ENCODE measurements at regions not wholly inside any gene's neighbourhood (a gene's known extent, or its start where the extent isn't known, plus 50 kb on each side); places are given as distances from the start of the nearest gene placed in this dataset.

DNA sequence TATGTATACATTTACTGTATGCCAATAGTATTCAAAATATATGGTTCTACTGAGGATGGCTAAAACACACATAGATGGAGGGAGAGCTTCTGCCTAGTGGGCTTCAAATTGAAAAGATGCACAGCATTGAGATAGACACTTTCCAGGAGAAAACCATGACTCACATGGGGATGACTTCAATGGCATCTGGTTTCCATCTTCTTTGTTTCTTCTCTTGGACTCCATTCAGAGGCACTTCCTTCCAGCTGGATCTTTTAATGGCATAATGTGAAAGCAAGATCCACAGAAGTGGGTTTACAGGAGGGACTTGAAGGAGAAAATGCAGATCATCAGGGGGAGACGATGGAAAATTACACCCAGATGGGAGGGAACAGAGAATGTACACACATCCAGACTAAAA lies 84.9 kb downstream of the ZNF365 start:
- no peak overlapping the region for H3K4me3 ChIP-seq (ENCODE audit: low read depth in 1 of 2, low read length in 1 of 2)
- H3K4me1 ChIP-seq (ENCODE audit: control insufficient read depth in 1 of 2, insufficient read depth in 1 of 2, low read depth in 1 of 2, low read length in 1 of 2): peaks cover 0 to 3% of the 10 kb centered on the region in 2 experiments
- no peak overlapping the region for H3K27ac ChIP-seq
- no peak for TF ChIP-seq CTCF (IDR thresholded peaks at IDR 0.05)
- no peaks in the 10 kb centered on the region for H3K9me3 ChIP-seq
- H3K36me3 ChIP-seq: no peaks in the 10 kb centered on the region
- H3K27me3 ChIP-seq: no peaks in the 10 kb centered on the region

DNA sequence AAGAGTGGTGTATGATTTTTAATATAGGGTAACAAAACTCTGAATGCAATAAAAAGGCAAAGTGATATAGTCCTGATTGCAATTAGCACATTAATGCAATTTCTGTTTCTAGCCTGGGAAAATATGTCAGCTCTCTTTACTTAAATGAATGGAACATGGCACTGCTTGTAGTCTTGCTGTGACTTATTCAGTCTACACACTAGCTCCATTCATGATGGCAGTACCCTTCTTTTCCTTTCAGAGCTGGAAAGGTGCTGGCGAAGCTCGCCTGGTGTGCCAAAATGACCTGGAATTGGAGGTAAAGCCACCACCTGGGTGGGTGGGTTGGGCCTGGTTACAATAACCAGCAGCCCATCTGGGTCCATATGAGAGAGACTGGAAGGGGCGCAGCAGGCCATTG lies 85.3 kb downstream of the ZNF365 start:
- Histone ChIP-seq H3K9me3 (no peaks in the 10 kb centered on the region), H3K4me3 (ENCODE audit: low read depth in 1 of 2, low read length in 1 of 2) (no peak overlapping the region), H3K36me3 (no peaks in the 10 kb centered on the region), H3K27me3 (no peaks in the 10 kb centered on the region), H3K27ac (no peak overlapping the region), H3K4me1 (ENCODE audit: control insufficient read depth in 1 of 2, insufficient read depth in 1 of 2, low read depth in 1 of 2, low read length in 1 of 2) (peaks cover 0 to 3% of the 10 kb centered on the region in 2 experiments)
- no peak for TF ChIP-seq CTCF (IDR thresholded peaks at IDR 0.05)

- peaks cover 6% of the 10 kb centered on the region for H3K9me3 ChIP-seq
- no peaks in the 10 kb centered on the region for H3K36me3 ChIP-seq
- no peak overlapping the region for H3K4me3 ChIP-seq (ENCODE audit: low read depth in 1 of 2, low read length in 1 of 2)
- no peaks in the 10 kb centered on the region for H3K27me3 ChIP-seq
- H3K4me1 ChIP-seq (ENCODE audit: control insufficient read depth in 1 of 2, insufficient read depth in 1 of 2, low read depth in 1 of 2, low read length in 1 of 2): no peaks in the 10 kb centered on the region
- no peak overlapping the region for H3K27ac ChIP-seq
- no peak for TF ChIP-seq CTCF (IDR thresholded peaks at IDR 0.05)
Measured at GRCh38 chr10:62460393-62460792, 86.2 kb downstream of the ZNF365 start.

GRCh38 chr10:62461120-62461519 lies 87.0 kb downstream of the ZNF365 start:
- Histone ChIP-seq H3K27me3 (no peaks in the 10 kb centered on the region), H3K4me1 (ENCODE audit: control insufficient read depth in 1 of 2, insufficient read depth in 1 of 2, low read depth in 1 of 2, low read length in 1 of 2) (no peaks in the 10 kb centered on the region), H3K9me3 (peaks cover 8% of the 10 kb centered on the region), H3K4me3 (ENCODE audit: low read depth in 1 of 2, low read length in 1 of 2) (no peak overlapping the region), H3K27ac (no peak overlapping the region), H3K36me3 (no peaks in the 10 kb centered on the region)
- no peak for TF ChIP-seq CTCF (IDR thresholded peaks at IDR 0.05)

- no peaks in the 10 kb centered on the region for H3K4me1 ChIP-seq (ENCODE audit: control insufficient read depth in 1 of 2, insufficient read depth in 1 of 2, low read depth in 1 of 2, low read length in 1 of 2)
- no peak overlapping the region for H3K27ac ChIP-seq
- no peak for TF ChIP-seq CTCF (IDR thresholded peaks at IDR 0.05)
- no peak overlapping the region for H3K4me3 ChIP-seq (ENCODE audit: low read depth in 1 of 2, low read length in 1 of 2)
- no peaks in the 10 kb centered on the region for H3K27me3 ChIP-seq
- no peaks in the 10 kb centered on the region for H3K36me3 ChIP-seq
- peaks cover 8% of the 10 kb centered on the region for H3K9me3 ChIP-seq
Measured at GRCh38 chr10:62462461-62462860, 88.3 kb downstream of the ZNF365 start.

DNA sequence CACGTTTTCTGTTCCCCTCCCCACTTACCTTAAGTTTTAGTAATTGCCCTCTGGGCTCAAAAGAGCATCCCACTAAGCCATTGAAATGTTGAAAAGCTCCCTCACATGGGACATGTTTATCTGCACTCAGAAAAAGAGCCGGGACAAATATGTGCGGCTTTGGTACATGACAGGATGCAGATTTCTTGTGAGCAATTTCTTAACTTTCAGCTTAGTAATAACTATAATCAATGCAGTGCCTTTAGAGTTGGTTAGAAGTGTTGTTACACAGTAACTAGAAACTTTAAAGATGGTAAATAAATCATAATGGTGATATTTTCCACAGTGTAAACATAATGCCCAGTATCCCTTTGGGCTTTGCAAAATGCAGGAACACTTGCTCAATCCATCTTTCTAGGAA lies 89.2 kb downstream of the ZNF365 start:
- Histone ChIP-seq H3K27me3 (no peaks in the 10 kb centered on the region), H3K36me3 (no peaks in the 10 kb centered on the region), H3K4me1 (ENCODE audit: control insufficient read depth in 1 of 2, insufficient read depth in 1 of 2, low read depth in 1 of 2, low read length in 1 of 2) (no peaks in the 10 kb centered on the region), H3K4me3 (ENCODE audit: low read depth in 1 of 2, low read length in 1 of 2) (no peak overlapping the region), H3K9me3 (peaks cover 8% of the 10 kb centered on the region), H3K27ac (no peak overlapping the region)
- TF ChIP-seq CTCF (IDR thresholded peaks at IDR 0.05): no peak

Measured in neutrophil (primary cell).